K562 (cell line): ENCODE measurements at regions not wholly inside any gene's neighbourhood (a gene's known extent, or its start where the extent isn't known, plus 50 kb on each side); places are given as distances from the start of the nearest gene placed in this dataset.

Experiments used
- ATAC-seq: fragments of 200-7000 bp; cut with Tn5 transposase; 3 replicates; pipeline ENCODE4 v1.9.1; 2020; ENCODE audit warnings: moderate library complexity
- BruUV-seq: library from RNA; stranded (reverse); fragments of 400-500 nt; replicated peaks from 2 replicates; lab custom pipeline; 2021; lab: Mats Ljungman, UMichigan
- CTCF ChIA-PET: fragments of 300-600 bp; formaldehyde crosslinking; extraction: SDS; loops from one replicate; lab custom pipeline; 2021; ENCODE audit warnings: low intra/inter-chr PET ratio; lab: Yijun Ruan, JAX
- POLR2A ChIA-PET: fragments of 300-600, 350-650 bp; sonication (Branson Sonifier 250); formaldehyde crosslinking; extraction: SDS; loops from one replicate; lab custom pipeline; 2021; ENCODE audit warnings: antibody characterized with exemption, inconsistent platforms; lab: Yijun Ruan, JAX
- DNase-seq, 4 experiments: peaks; one replicate each; pipeline versions ENCODE4 v3.0.0 to v3.0.0-alpha.2; 2011 to 2018; ENCODE audit warnings: low spot score in 3 of 4, mixed read lengths in 3 of 4; ENCODE audit errors: extremely low read depth in 1 of 4
- FAIRE-seq: peaks from 2 replicates; lab custom pipeline; 2011; peaks lifted over from hg19 to GRCh38; lab: Jason Lieb, UNC
- H2AFZ ChIP-seq: 2 replicates; pipeline ENCODE4 v1.6.0; 2011; ENCODE audit warnings: low read depth, low read length, control low read depth, inconsistent platforms
- H3K27ac ChIP-seq: fragments of 200-600 bp; 3 replicates; pipeline ENCODE4 v1.8.0; 2011; ENCODE audit warnings: low read depth, mild to moderate bottlenecking, control low read depth, inconsistent platforms, low read length, moderate library complexity, mixed read lengths; ENCODE audit errors: extremely low read depth
- H3K27me3 ChIP-seq, 2 experiments: fragments of 300-600 bp in 1 of 2; 2 replicates in 1 of 2; 3 replicates in 1 of 2; pipeline versions ENCODE4 v1.6.0 to v1.8.0; 2011; ENCODE audit warnings: inconsistent platforms in 2 of 2, low read length in 2 of 2, mild to moderate bottlenecking in 1 of 2, mixed read lengths in 1 of 2, moderate library complexity in 1 of 2; ENCODE audit not compliant: control insufficient read depth in 2 of 2, insufficient read depth in 2 of 2
- H3K36me3 ChIP-seq: fragments of 300-600 bp; 3 replicates; pipeline ENCODE4 v1.8.0; 2011; ENCODE audit warnings: mild to moderate bottlenecking, low read length, inconsistent platforms; ENCODE audit not compliant: control insufficient read depth, insufficient read depth
- H3K4me1 ChIP-seq, 2 experiments: fragments of 200-600 bp in 1 of 2; replicated peaks in 1 of 2; 2 replicates in 1 of 2; 3 replicates in 1 of 2; pipeline versions ENCODE4 v1.5.1 to v1.8.0; 2011; ENCODE audit warnings: inconsistent platforms in 2 of 2, low read length in 2 of 2, mild to moderate bottlenecking in 1 of 2, mixed read lengths in 1 of 2, moderate library complexity in 1 of 2; ENCODE audit not compliant: control insufficient read depth in 2 of 2, insufficient read depth in 2 of 2
- H3K4me2 ChIP-seq: 2 replicates; pipeline ENCODE4 v1.6.1; 2011; ENCODE audit warnings: low read length, control low read depth, inconsistent platforms, mixed read lengths; ENCODE audit not compliant: insufficient read depth
- H3K4me3 ChIP-seq: fragments of 200-600 bp; sonication (generic), shearing (Covaris generic); 2 replicates; pipeline ENCODE4 v1.5.1; 2016; ENCODE audit warnings: control low read depth, inconsistent platforms
- H3K79me2 ChIP-seq: fragments of 200-600 bp; 3 replicates; pipeline ENCODE4 v1.8.0; 2011; ENCODE audit warnings: low read length, inconsistent platforms; ENCODE audit not compliant: control insufficient read depth, insufficient read depth
- H3K9ac ChIP-seq, 2 experiments: 2 replicates each; pipeline versions ENCODE4 v1.6.0 to v1.6.1; 2011; ENCODE audit warnings: low read depth in 2 of 2, low read length in 2 of 2, control low read depth in 1 of 2, inconsistent platforms in 1 of 2, mild to moderate bottlenecking in 1 of 2, mixed read lengths in 1 of 2; ENCODE audit not compliant: insufficient read depth in 1 of 2
- H3K9me1 ChIP-seq: one replicate; pipeline ENCODE4 v1.6.0; 2011; ENCODE audit warnings: inconsistent platforms, mild to moderate bottlenecking, low read length, moderate library complexity; ENCODE audit not compliant: control insufficient read depth, insufficient read depth
- H3K9me3 ChIP-seq: replicated peaks from 2 replicates; pipeline ENCODE4 v1.5.1; 2011; ENCODE audit warnings: low read depth, low read length, inconsistent platforms; ENCODE audit not compliant: control insufficient read depth, insufficient read depth
- H4K20me1 ChIP-seq: replicated peaks from 2 replicates; pipeline ENCODE4 v1.6.1; 2011; ENCODE audit warnings: low read length, inconsistent platforms, mixed read lengths; ENCODE audit not compliant: control insufficient read depth, insufficient read depth
- CBX8 ChIP-seq: fragments of 200-600 bp; sonication (generic); IDR thresholded peaks from 2 replicates; pipeline ENCODE4 v1.6.1; 2012; ENCODE audit warnings: borderline replicate concordance, mixed run types, low read depth, mild to moderate bottlenecking, moderate library complexity, mixed read lengths, low read length, control low read depth, inconsistent platforms; ENCODE audit not compliant: poor library complexity, severe bottlenecking; ENCODE audit errors: extremely low read depth
- THRAP3 ChIP-seq: fragments of 450-650 bp; IDR thresholded peaks from 2 replicates; pipeline ENCODE4 v1.6.1; 2016; ENCODE audit warnings: mild to moderate bottlenecking, inconsistent platforms, borderline replicate concordance
- TRIM28 ChIP-seq: fragments of 450-650 bp; IDR thresholded peaks from 2 replicates; pipeline ENCODE4 v1.6.1; 2017
- ZNF274 ChIP-seq: IDR thresholded peaks from 2 replicates; pipeline ENCODE4 v1.6.1; 2011; ENCODE audit warnings: low read depth, mild to moderate bottlenecking, low read length, moderate library complexity, borderline replicate concordance
- ZNF436 ChIP-seq: fragments of 250-450, 450-650 bp; sonication (Bioruptor Pico); formaldehyde crosslinking; IDR thresholded peaks from 2 replicates; pipeline ENCODE4 v1.7.0; 2020; ENCODE audit warnings: mild to moderate bottlenecking
- WGBS: fragments of 100-300 bp; shearing (Covaris generic); methylation state at CpG from one replicate; pipeline ENCODE4 v1.1.6; 2016; ENCODE audit warnings: low coverage, mixed read lengths; ENCODE audit not compliant: insufficient coverage; ENCODE audit errors: missing lambda C conversion rate; 5-methylcytosine and 5-hydroxymethylcytosine counted together
- in situ Hi-C: fragments of 300-500 bp; cut with MboI; formaldehyde crosslinking; loops from 4 replicates; pipeline ENCODE4 v1.15.0; 2018; ENCODE audit warnings: inconsistent platforms, mixed read lengths
- intact Hi-C: fragments of 100-400 bp; cut with micrococcal nuclease; formaldehyde crosslinking; loops from 2 replicates; pipeline ENCODE4 v1.14.2; 2022
- TF ChIP-seq, protein P1 (sequence below): fragments of 450-650 bp; IDR thresholded peaks from 2 replicates; pipeline ENCODE4 v1.6.1; 2017; ENCODE audit warnings: antibody characterized with exemption

DNA sequence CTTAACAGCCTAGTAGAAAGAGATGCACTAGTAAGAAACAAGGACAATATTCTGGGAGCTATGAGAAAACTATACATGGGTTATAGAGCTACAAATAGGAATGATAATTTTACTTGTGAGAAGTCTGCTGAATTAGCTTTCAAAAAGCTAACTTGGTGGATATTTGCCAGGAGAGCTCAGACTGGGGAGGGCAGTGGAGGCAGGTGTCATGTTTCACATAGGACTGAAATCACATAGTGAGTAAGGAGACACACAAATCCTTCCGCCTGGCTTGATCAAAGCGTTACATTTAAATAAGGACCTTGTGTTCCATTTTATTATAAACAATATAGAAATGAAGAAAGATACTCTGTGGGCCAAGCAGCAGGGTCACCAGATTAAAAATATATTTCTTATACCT, 235.0 kb downstream of the ISL1 start (continued):
- TF ChIP-seq CBX8 (no peak), ZNF436 (no peak), TRIM28 (no peak)
- TF ChIP-seq, protein P1, sequence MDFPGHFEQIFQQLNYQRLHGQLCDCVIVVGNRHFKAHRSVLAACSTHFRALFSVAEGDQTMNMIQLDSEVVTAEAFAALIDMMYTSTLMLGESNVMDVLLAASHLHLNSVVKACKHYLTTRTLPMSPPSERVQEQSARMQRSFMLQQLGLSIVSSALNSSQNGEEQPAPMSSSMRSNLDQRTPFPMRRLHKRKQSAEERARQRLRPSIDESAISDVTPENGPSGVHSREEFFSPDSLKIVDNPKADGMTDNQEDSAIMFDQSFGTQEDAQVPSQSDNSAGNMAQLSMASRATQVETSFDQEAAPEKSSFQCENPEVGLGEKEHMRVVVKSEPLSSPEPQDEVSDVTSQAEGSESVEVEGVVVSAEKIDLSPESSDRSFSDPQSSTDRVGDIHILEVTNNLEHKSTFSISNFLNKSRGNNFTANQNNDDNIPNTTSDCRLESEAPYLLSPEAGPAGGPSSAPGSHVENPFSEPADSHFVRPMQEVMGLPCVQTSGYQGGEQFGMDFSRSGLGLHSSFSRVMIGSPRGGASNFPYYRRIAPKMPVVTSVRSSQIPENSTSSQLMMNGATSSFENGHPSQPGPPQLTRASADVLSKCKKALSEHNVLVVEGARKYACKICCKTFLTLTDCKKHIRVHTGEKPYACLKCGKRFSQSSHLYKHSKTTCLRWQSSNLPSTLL = no peak

DNA sequence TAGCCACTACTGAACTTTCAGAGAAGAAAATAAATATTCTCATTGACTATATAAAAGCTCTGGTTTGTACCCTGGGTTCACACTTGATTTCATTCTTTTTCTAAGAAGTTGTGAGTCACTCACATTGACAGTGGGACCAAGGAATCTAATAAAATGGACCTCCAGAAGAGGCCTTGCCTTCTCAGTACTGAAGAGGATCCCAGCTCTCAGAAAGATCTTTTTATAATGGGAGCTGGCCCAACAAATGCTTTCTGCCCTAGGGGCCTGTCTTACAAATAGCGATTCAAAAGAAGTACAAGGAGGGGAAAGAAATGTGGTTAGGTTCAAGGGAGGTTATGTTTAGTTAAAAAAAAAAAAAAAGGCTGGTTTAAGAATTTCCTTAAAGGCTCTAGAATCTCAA, 237.9 kb downstream of the ISL1 start:
- 0% methylated on average over 1 of the region's 1 CpG for WGBS
- CTCF ChIA-PET = no interaction called here
- in situ Hi-C loops = no loop called here

More for the DNA sequence above, 237.9 kb downstream of the ISL1 start:
- H3K4me1 ChIP-seq = no peaks in the 10 kb centered on the region
- H3K36me3 ChIP-seq = no peaks in the 10 kb centered on the region
- TF ChIP-seq THRAP3 (no peak), ZNF274 (no peak)
- no peak overlapping the region for H3K27ac ChIP-seq
- no TSS peak for BruUV-seq
- H3K9me1 ChIP-seq = no peaks in the 10 kb centered on the region
- H3K4me2 ChIP-seq = no peak overlapping the region
- H3K27me3 ChIP-seq = no peaks in the 10 kb centered on the region
- FAIRE-seq (no peak), DNase-seq (no peak), ATAC-seq (no peak)
- intact Hi-C loops = no loop called here
- H3K79me2 ChIP-seq = no peaks in the 10 kb centered on the region
- H3K9ac ChIP-seq = no peak overlapping the region
- H3K4me3 ChIP-seq = no peak overlapping the region
- no peaks in the 10 kb centered on the region for H3K9me3 ChIP-seq
- POLR2A ChIA-PET = no interaction called here
- no peak overlapping the region for H2AFZ ChIP-seq
- H4K20me1 ChIP-seq = no peaks in the 10 kb centered on the region
